Neural cell (in vitro differentiated cells): ENCODE measurements at regions not wholly inside any gene's neighbourhood (a gene's known extent, or its start where the extent isn't known, plus 50 kb on each side); places are given as distances from the start of the nearest gene placed in this dataset.

Source experiments
- H2AFZ ChIP-seq: fragments of 200-600, 300-800 bp; sonication (generic), shearing (Covaris generic); 2 replicates; pipeline ENCODE4 v1.6.0; 2014; ENCODE audit warnings: low read depth, mild to moderate bottlenecking, antibody characterized with exemption, low read length, moderate library complexity
- H3F3A ChIP-seq: fragments of 200-600 bp; shearing (Covaris generic); 2 replicates; pipeline ENCODE4 v1.6.1; 2016; ENCODE audit warnings: mild to moderate bottlenecking, moderate library complexity, mixed read lengths, antibody characterized with exemption, low read length; ENCODE audit not compliant: insufficient read depth, poor library complexity, severe bottlenecking
- H3K27ac ChIP-seq: fragments of 200-600, 300-800 bp; sonication (generic), shearing (Covaris generic); 2 replicates; pipeline ENCODE4 v1.5.1; 2014; ENCODE audit warnings: mild to moderate bottlenecking, low read length, moderate library complexity
- H3K27me3 ChIP-seq: fragments of 300-800, 200-600 bp; sonication (generic), shearing (Covaris generic); 2 replicates; pipeline ENCODE4 v1.6.0; 2014; ENCODE audit warnings: mild to moderate bottlenecking, low read depth, low read length, moderate library complexity; ENCODE audit not compliant: insufficient read depth
- H3K36me3 ChIP-seq: fragments of 300-800, 200-600 bp; sonication (generic), shearing (Covaris generic); 2 replicates; pipeline ENCODE4 v1.5.1; 2014; ENCODE audit warnings: mild to moderate bottlenecking, antibody characterized with exemption, low read length, moderate library complexity; ENCODE audit not compliant: insufficient read depth
- H3K4me2 ChIP-seq: fragments of 300-800, 200-600 bp; sonication (generic), shearing (Covaris generic); 2 replicates; pipeline ENCODE4 v1.6.0; 2014; ENCODE audit warnings: mild to moderate bottlenecking, low read length
- H3K4me3 ChIP-seq: fragments of 300-800, 200-600 bp; sonication (generic), shearing (Covaris generic); 2 replicates; pipeline ENCODE4 v1.5.1; 2014; ENCODE audit warnings: mild to moderate bottlenecking, low read length, moderate library complexity
- H3K79me2 ChIP-seq: fragments of 200-600 bp; shearing (Covaris generic); replicated peaks from 2 replicates; pipeline ENCODE4 v1.6.0; 2014; ENCODE audit warnings: mild to moderate bottlenecking, low read length, moderate library complexity; ENCODE audit not compliant: insufficient read depth
- H3K9ac ChIP-seq: fragments of 300-800, 200-600 bp; sonication (generic), shearing (Covaris generic); 2 replicates; pipeline ENCODE4 v1.6.1; 2016; ENCODE audit warnings: mild to moderate bottlenecking, low read length, mixed read lengths
- H3K9me2 ChIP-seq: fragments of 200-600 bp; shearing (Covaris generic); 2 replicates; pipeline ENCODE4 v1.6.1; 2016; ENCODE audit warnings: mild to moderate bottlenecking, low read length, mixed read lengths; ENCODE audit not compliant: insufficient read depth
- H3K9me3 ChIP-seq: fragments of 200-600, 300-800 bp; sonication (generic), shearing (Covaris generic); 2 replicates; pipeline ENCODE4 v1.6.1; 2016; ENCODE audit warnings: mild to moderate bottlenecking, mixed run types, low read length, moderate library complexity, mixed read lengths
- H4K20me1 ChIP-seq: fragments of 200-600 bp; shearing (Covaris generic); 2 replicates; pipeline ENCODE4 v1.6.1; 2016; ENCODE audit warnings: mild to moderate bottlenecking, mixed run types; ENCODE audit not compliant: insufficient read depth
- CTCF ChIP-seq: fragments of 450-650 bp; IDR thresholded peaks from 2 replicates; pipeline ENCODE4 v1.5.1; 2014; ENCODE audit warnings: antibody characterized with exemption, mild to moderate bottlenecking, moderate library complexity; ENCODE audit not compliant: poor library complexity, severe bottlenecking
- EP300 ChIP-seq: fragments of 450-650 bp; conservative IDR thresholded peaks from 2 replicates; pipeline ENCODE4 v1.6.1; 2014; ENCODE audit warnings: antibody characterized with exemption, mild to moderate bottlenecking, moderate library complexity; ENCODE audit not compliant: poor library complexity, severe bottlenecking
- EZH2 ChIP-seq: fragments of 200-600, 300-800 bp; shearing (Covaris generic), sonication (generic); IDR thresholded peaks from 2 replicates; pipeline ENCODE4 v1.6.1; 2014; ENCODE audit warnings: antibody characterized with exemption, low read length, borderline replicate concordance, mild to moderate bottlenecking; ENCODE audit not compliant: insufficient read depth, poor library complexity, severe bottlenecking
- MXI1 ChIP-seq: fragments of 450-650 bp; conservative IDR thresholded peaks from 2 replicates; pipeline ENCODE4 v1.6.1; 2014; ENCODE audit warnings: antibody characterized with exemption, mild to moderate bottlenecking; ENCODE audit not compliant: poor library complexity, severe bottlenecking
- POLR2AphosphoS5 ChIP-seq: IDR thresholded peaks from 2 replicates; pipeline ENCODE4 v1.6.1; 2012
- RAD21 ChIP-seq: fragments of 450-650 bp; conservative IDR thresholded peaks from 2 replicates; pipeline ENCODE4 v1.6.1; 2014; ENCODE audit warnings: antibody characterized with exemption, mild to moderate bottlenecking, moderate library complexity
- REST ChIP-seq: IDR thresholded peaks from 2 replicates; pipeline ENCODE4 v1.6.1; 2012; ENCODE audit warnings: borderline replicate concordance
- SMC3 ChIP-seq: fragments of 450-650 bp; conservative IDR thresholded peaks from 2 replicates; pipeline ENCODE4 v1.6.1; 2014; ENCODE audit warnings: antibody characterized with exemption, mild to moderate bottlenecking, moderate library complexity; ENCODE audit not compliant: poor library complexity
- TAF1 ChIP-seq: IDR thresholded peaks from 2 replicates; pipeline ENCODE4 v1.6.1; 2012; ENCODE audit warnings: low read depth

- Histone ChIP-seq H4K20me1 (no peaks in the 10 kb centered on the region), H3K9me3 (no peaks in the 10 kb centered on the region), H2AFZ (no peak overlapping the region), H3K36me3 (no peaks in the 10 kb centered on the region), H3K4me2 (no peak overlapping the region), H3K27me3 (no peaks in the 10 kb centered on the region), H3F3A (no peaks in the 10 kb centered on the region), H3K4me3 (no peak overlapping the region), H3K79me2 (no peaks in the 10 kb centered on the region), H3K9me2 (no peaks in the 10 kb centered on the region), H3K27ac (no peak overlapping the region), H3K9ac (no peak overlapping the region)
- TF ChIP-seq SMC3 (no peak), EZH2 (no peak), CTCF (no peak), RAD21 (no peak), REST (no peak), MXI1 (no peak)
These were observed 112.6 kb downstream of the GPR63 start for GRCh38 chr6:96724641-96725040.

DNA sequence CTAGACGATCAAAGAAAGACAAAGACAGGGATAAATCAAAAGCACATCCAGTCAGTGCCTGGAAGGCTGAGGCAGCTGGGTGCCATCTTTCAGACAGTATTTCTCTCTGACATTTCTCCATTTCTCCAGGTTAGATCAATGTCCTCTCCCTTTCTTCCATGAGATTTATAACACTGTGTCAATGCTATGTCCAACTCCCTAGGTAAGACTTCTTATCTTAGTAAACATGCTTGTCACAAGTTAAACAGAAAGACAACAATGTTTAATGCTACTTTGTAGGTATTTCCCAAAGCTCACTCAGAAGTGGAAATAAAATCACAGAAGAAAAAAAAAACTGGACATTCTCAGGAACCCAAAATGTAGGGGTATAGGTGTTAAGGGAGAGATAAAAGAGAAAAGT, 113.9 kb downstream of the GPR63 start:
- TF ChIP-seq EP300 (no peak), RAD21 (no peak), MXI1 (no peak), CTCF (no peak), POLR2AphosphoS5 (no peak), SMC3 (no peak), TAF1 (no peak), EZH2 (no peak), REST (no peak)
- no peaks in the 10 kb centered on the region for H3K9me2 ChIP-seq

More for the DNA sequence above, 113.9 kb downstream of the GPR63 start:
- Histone ChIP-seq H3K9me3 (no peaks in the 10 kb centered on the region), H3K27me3 (no peaks in the 10 kb centered on the region), H3K4me3 (no peak overlapping the region), H3K4me2 (no peak overlapping the region), H3K27ac (no peak overlapping the region), H3K9ac (no peak overlapping the region), H3F3A (no peaks in the 10 kb centered on the region), H3K79me2 (no peaks in the 10 kb centered on the region), H2AFZ (no peak overlapping the region), H4K20me1 (no peaks in the 10 kb centered on the region), H3K36me3 (no peaks in the 10 kb centered on the region)
